HepG2 (cell line): ENCODE measurements at regions not wholly inside any gene's neighbourhood (a gene's known extent, or its start where the extent isn't known, plus 50 kb on each side); places are given as distances from the start of the nearest gene placed in this dataset.
"Not testable (repeated sequence)": the region's sequence is repeated elsewhere in the genome, so short reads cannot be mapped to it uniquely, and the experiment has no call there.

Experiments
- KDM5B ChIP-seq: sonication (generic); formaldehyde crosslinking; IDR thresholded peaks from 2 replicates; pipeline ENCODE4 v1.4.0; 2020; ENCODE audit warnings: missing genetic modification reagents, mild to moderate bottlenecking, borderline replicate concordance
- KLF12 ChIP-seq: sonication (generic); formaldehyde crosslinking; IDR thresholded peaks from 2 replicates; pipeline ENCODE4 v1.4.0; 2020; ENCODE audit warnings: missing genetic modification reagents, borderline replicate concordance
- MAFK ChIP-seq, 2 experiments: IDR thresholded peaks in 1 of 2; conservative IDR thresholded peaks in 1 of 2; 2 replicates each; pipeline ENCODE4 v1.6.1; 2011; ENCODE audit warnings: improper control_type of control experiment in 2 of 2, low read length in 2 of 2
- POLR2AphosphoS5 ChIP-seq: IDR thresholded peaks from 2 replicates; pipeline ENCODE4 v1.6.1; 2012; ENCODE audit warnings: low read depth, low read length
- ZNF3 ChIP-seq: IDR thresholded peaks from 2 replicates; pipeline ENCODE4 v1.7.0; 2017; ENCODE audit warnings: inconsistent platforms
- TF ChIP-seq, protein P1 (sequence below): sonication (generic); formaldehyde crosslinking; IDR thresholded peaks from 2 replicates; pipeline ENCODE4 v1.5.1; 2020; ENCODE audit warnings: missing genetic modification reagents, mild to moderate bottlenecking, borderline replicate concordance

- TF ChIP-seq, protein P1, sequence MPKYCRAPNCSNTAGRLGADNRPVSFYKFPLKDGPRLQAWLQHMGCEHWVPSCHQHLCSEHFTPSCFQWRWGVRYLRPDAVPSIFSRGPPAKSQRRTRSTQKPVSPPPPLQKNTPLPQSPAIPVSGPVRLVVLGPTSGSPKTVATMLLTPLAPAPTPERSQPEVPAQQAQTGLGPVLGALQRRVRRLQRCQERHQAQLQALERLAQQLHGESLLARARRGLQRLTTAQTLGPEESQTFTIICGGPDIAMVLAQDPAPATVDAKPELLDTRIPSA (CRISPR knock-in tag), result not testable (repeated sequence)
- not testable (repeated sequence) for TF ChIP-seq POLR2AphosphoS5; KLF12 (CRISPR knock-in tag); ZNF3; KDM5B; MAFK (conservative IDR thresholded peaks at IDR 0.05 in 1 of 2, IDR thresholded peaks at IDR 0.05 in 1 of 2; ENCODE audit: low read length in 2 of 2)
Observed at GRCh38 chr18:40119581-40119980, 1835.5 kb upstream of the PIK3C3 start.
